Fibroblast of lung (primary cell): ENCODE measurements at regions not wholly inside any gene's neighbourhood (a gene's known extent, or its start where the extent isn't known, plus 50 kb on each side); places are given as distances from the start of the nearest gene placed in this dataset.
"Not testable (repeated sequence)": the region's sequence is repeated elsewhere in the genome, so short reads cannot be mapped to it uniquely, and the experiment has no call there.

Experiments
- CTCF ChIP-seq, 2 donors: IDR thresholded peaks in 1 of 2; conservative IDR thresholded peaks in 1 of 2; 1 replicate in 1 of 2; 2 replicates in 1 of 2; pipeline ENCODE4 v1.5.1; 2011 to 2012; ENCODE audit warnings: low read length in 2 of 2, control low read depth in 1 of 2, inconsistent platforms in 1 of 2, low read depth in 1 of 2, mild to moderate bottlenecking in 1 of 2
- EZH2 ChIP-seq: IDR thresholded peaks from 2 replicates; pipeline ENCODE4 v1.5.1; 2012; ENCODE audit warnings: low read length, control low read depth, mild to moderate bottlenecking; ENCODE audit errors: missing control alignments

- not testable (repeated sequence) for TF ChIP-seq CTCF (conservative IDR thresholded peaks at IDR 0.05 in 1 of 2, IDR thresholded peaks at IDR 0.05 in 1 of 2; ENCODE audit: low read depth in 1 of 2, low read length in 2 of 2); EZH2
Measured at GRCh38 chr6:154321-155092, 137.8 kb upstream of the DUSP22 start.
